ENCODE measurements at regions not wholly inside any gene's neighbourhood (a gene's known extent, or its start where the extent isn't known, plus 50 kb on each side); places are given as distances from the start of the nearest gene placed in this dataset.

DNA sequence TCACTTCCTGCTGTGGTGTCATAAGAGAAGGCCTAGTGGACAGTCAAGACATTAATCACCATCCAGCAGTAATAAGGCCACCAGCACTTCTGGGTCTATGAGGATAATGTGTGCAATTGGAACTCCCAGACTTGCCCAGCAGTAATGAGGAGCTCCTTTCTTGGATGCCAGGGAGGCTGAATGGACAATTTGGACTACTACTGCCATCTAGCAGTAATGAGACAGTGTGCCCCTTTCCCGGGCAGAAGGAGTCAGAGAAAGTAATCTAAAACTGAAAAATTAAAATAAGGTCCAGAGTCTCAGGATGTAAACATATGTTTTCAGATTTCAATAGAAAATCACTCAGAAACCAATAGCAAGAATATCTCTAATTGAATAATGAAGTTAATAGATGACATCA, 400.4 kb downstream of the CDC14C start:
- TF ChIP-seq, protein P1, sequence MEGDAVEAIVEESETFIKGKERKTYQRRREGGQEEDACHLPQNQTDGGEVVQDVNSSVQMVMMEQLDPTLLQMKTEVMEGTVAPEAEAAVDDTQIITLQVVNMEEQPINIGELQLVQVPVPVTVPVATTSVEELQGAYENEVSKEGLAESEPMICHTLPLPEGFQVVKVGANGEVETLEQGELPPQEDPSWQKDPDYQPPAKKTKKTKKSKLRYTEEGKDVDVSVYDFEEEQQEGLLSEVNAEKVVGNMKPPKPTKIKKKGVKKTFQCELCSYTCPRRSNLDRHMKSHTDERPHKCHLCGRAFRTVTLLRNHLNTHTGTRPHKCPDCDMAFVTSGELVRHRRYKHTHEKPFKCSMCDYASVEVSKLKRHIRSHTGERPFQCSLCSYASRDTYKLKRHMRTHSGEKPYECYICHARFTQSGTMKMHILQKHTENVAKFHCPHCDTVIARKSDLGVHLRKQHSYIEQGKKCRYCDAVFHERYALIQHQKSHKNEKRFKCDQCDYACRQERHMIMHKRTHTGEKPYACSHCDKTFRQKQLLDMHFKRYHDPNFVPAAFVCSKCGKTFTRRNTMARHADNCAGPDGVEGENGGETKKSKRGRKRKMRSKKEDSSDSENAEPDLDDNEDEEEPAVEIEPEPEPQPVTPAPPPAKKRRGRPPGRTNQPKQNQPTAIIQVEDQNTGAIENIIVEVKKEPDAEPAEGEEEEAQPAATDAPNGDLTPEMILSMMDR (IDR thresholded peaks at IDR 0.05; ENCODE audit: insufficient read depth, low read depth, low read length): no peak
- no peak for TF ChIP-seq EZH2 (IDR thresholded peaks at IDR 0.05; ENCODE audit: insufficient read depth, low read length)

Measured in astrocyte (in vitro differentiated cells and primary cell).